EH (cell line): ENCODE measurements at regions not wholly inside any gene's neighbourhood (a gene's known extent, or its start where the extent isn't known, plus 50 kb on each side); places are given as distances from the start of the nearest gene placed in this dataset.
A peak's percentile ranks its signal among the peaks of the same experiment; 100 is the strongest.

Experiments
- DNase-seq: peaks from one replicate; pipeline ENCODE4 v3.0.0-alpha.2; 2015; ENCODE audit warnings: low read depth

DNA sequence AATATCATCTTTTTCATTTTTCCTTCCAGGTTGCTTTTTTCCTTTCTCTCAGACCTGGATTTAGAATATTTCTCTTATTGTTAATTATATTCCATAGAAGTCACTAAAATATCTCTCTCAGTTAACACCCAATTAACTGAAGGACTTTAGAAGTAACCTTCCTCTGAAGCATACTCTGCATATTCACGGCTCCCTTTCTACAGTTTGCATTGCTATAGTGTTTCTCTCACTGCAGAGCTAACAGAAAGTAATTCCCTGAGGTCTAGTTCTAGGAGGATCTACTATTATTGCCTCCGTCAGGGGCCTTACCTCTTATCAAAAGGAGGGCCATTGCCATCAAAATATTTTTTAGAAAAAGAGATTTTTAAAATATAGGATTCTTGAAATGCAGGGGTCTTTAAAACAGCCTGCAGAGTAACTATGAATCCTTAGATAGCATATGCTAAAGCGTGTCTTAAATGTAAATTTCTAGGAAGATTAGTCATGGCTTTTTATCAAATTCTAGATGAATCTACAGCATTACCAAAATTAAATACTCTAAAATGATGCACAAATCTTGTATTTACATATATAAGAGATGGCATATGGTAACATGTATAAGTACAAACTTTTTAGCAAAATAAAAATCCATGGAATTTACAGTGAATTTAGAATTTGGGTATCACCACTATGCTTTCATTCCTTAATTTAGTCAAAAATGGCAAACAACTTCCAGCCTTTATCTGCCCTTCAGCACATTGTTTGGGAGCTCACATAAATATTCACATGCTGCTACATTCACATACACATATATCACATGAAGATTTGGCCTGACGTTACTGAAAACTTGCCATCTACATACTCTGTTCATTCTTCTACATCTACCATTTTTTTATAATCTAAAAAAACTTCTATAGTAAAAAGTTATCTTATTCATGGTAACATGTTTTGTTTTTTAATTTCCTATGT is 696.8 kb downstream of the OTOL1 start:
- DNase-seq = no peak

DNA sequence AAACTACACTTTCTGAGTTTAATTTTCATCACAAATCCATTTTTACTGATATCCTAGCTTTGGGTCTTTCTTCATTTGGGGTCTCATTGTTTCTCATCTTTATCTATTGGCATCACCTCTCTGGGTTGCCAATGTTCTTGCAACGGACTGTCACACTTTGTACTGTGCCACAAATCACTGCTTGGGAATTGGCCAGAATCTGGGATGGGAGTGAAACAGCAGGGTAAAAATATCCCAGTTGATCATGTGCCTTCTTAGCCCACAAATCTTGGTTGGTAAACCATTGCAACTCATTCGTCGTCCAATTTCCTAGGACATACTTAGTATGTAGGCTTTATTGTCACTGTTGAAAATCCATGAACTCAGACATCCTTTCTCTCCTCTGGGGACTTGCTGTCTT is 698.5 kb downstream of the OTOL1 start:
- DNase-seq = no peak

GRCh38 chr3:162196964-162197363 is 700.4 kb downstream of the OTOL1 start:
- DNase-seq = no peak

- no peak for DNase-seq
Observed at GRCh38 chr3:162200836-162201235, 704.2 kb downstream of the OTOL1 start.

DNA sequence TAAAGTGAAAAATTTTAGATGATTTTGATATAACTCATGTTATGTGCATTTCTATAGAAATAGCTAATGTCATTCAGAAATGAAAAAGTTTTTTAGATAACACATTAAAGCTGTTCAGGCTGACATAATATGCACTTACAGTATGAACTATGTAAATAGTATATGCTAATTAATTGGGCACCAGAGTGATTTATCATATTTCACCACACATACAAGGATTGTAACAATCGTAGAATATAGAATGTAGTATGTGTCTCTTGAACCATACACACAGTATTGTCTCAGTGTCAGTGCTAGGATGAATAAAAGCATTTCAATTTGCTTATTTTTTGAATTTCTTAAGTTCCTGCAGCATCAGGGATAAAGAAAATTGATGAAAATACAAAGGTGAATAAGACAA is 710.0 kb downstream of the OTOL1 start:
- no peak for DNase-seq

- peak; percentile 51 for DNase-seq
Observed at GRCh38 chr3:162211470-162211869, 714.9 kb downstream of the OTOL1 start.

- no peak for DNase-seq
Observed at GRCh38 chr3:162213196-162213595, 716.6 kb downstream of the OTOL1 start.

GRCh38 chr3:162213956-162214355 is 717.3 kb downstream of the OTOL1 start:
- no peak for DNase-seq

GRCh38 chr3:162217647-162218046 is 721.0 kb downstream of the OTOL1 start:
- peak; percentile 67 for DNase-seq

- no peak for DNase-seq
Observed at GRCh38 chr3:162218479-162218878, 721.9 kb downstream of the OTOL1 start.

DNA sequence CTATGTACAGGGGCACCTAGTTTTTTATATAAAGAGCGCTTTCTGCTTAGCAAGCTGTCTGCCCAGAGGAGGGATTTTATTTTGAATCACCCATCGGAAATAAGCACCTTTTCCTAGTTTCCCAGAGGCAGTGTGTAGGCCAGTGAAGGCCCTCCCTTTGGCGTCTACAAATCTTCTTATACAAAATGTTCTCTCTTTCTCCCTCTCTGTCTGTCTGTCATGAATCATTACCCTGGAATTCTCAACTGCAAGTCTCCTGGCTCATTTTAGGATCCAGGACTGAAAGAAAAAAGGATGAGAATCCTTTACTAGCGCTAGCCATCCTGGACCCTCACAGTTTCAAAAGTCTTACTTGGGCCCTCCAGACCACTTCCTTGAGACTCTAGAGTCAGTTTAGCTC is 728.1 kb downstream of the OTOL1 start:
- peak; percentile 34 for DNase-seq

DNA sequence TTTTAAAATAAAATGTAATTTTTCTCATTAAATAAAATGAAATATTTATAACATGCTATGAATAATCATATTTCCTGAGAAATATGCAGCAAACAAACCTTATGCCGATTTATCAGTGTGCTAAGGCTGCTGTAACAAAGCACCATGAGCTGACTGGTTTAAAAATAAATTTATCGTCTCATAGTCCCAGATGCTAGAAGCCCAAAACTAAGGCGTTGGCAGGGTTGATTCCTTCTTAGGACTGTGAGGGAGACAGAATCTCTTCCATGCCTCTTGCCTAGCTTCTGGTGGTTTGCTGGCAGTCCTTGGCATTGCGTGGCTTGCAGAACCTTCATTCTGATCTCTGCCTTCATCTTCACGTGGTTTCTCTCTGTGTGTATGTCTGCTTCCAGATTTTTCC is 740.3 kb downstream of the OTOL1 start:
- DNase-seq = no peak

DNA sequence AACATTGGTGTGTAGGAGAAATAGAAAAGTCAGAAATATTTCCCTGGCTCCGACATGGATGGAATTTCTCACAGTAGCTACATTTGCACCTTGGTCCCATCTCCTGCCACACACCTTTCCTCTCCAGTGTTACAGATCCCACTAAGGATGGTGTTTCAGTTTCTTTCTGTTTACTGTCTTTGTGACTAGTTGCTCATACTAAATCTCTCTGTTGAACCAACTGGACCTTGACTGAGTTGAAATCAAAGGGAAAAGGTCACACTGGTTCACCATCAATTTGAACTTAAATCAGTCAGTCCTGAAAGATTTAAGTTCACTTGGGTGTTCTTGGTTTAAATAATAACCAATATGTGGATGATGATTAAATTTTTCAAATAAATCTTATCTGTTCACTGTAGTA is 754.2 kb downstream of the OTOL1 start:
- no peak for DNase-seq

- DNase-seq = no peak
Observed at GRCh38 chr3:162262129-162262528, 765.5 kb downstream of the OTOL1 start.

GRCh38 chr3:162263596-162263995 is 767.0 kb downstream of the OTOL1 start:
- no peak for DNase-seq

DNA sequence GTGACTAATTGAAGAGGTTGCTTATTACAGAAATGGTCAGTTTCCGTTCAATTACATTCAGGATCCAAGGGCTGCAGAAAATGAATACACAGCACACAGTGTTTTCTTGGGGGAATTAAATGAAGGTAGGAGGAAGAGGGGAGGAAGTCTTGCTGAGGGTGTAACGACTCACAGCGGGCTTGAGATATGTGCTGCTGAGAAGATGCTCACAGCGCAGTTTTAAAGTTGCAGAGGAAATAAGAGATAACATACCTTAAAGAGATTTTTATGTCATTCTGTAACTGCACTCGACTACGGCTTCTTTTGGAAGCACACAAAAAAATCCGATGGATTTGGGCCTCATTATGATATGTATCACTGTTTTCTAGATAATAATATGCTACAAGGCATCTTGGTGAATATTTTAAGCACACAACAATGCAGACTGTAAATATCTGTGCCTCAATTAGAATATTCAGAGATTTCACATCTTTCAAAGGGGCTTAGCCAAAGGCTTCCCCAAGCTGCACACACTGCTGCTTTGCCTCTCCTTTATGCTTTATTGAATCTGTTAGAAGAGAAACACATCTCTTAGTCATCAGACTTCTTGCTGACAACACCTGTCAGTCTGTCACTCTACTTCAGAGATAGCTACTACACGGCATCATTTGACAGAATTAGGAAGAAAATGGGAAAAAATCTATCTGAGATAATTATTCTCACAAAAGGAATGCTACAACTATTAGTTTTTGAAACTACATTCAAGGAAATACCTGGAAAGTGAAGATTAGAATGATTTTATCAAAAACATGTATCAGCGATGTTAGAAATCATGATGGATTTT is 773.2 kb downstream of the OTOL1 start:
- DNase-seq = no peak

- DNase-seq = no peak
Observed at GRCh38 chr3:162274070-162274469, 777.5 kb downstream of the OTOL1 start.

- no peak for DNase-seq
Observed at GRCh38 chr3:162278834-162279233, 782.2 kb downstream of the OTOL1 start.

GRCh38 chr3:162285259-162285658 is 788.7 kb downstream of the OTOL1 start:
- DNase-seq = no peak

DNA sequence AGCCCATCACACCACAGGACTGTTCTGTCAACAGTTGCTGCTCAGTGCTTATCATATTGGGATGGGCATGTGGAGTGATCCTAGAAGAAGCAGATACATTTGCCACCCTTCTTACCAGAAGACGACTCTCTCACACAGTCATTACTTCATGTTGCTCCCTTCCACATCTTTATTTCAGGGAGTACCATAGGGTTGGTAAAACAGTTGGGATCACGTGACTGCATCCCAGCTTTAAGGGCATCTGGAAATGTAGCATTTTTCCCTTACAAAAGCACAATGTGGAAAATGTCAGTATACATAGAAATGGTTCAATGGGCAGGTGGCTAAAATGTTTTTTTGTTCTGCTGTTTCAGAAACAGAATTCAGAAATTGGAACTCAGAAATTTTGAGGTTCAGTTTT is 791.0 kb downstream of the OTOL1 start:
- DNase-seq = no peak

GRCh38 chr3:162292409-162292808 is 795.8 kb downstream of the OTOL1 start:
- no peak for DNase-seq

DNA sequence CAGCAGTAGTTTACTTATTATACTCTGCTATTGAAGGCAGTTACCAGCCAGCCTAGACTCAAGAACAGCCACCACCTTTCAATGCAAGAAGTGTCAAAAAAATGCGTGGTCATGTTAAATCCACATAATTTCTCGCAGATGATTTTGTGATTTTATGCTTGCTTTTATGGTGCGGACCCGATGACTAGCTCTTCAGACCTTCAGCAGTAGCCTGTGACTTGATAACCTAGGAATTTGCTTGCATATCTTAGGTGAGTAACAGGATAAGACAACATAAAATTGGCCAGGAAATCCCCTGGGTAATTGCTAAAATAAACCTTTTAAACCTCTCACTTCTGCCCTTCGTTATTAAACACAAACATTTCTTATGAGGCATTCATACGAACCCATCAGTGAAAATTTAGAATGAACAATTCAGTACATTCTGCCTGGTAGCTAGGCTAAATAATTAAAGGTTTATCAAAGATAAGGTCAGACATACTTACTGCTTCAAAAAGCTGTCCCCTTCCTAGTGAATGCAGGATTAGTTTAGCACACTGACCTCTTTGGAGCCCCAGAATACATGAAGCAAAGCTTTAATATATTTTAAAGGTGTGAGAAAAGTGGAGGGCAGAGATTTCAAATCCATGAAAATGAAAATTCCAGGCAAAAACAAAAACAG is 798.8 kb downstream of the OTOL1 start:
- peak; percentile 97 for DNase-seq
